Ramos (cell line): ENCODE measurements at regions not wholly inside any gene's neighbourhood (a gene's known extent, or its start where the extent isn't known, plus 50 kb on each side); places are given as distances from the start of the nearest gene placed in this dataset.
"Not testable (repeated sequence)": the region's sequence is repeated elsewhere in the genome, so short reads cannot be mapped to it uniquely, and the experiment has no call there.

Source experiments
- in situ Hi-C: fragments of 300-500 bp; cut with MboI; formaldehyde crosslinking; loops from one replicate; pipeline ENCODE4 v1.14.3; 2022; ENCODE audit warnings: low sequenced_read_pairs; ENCODE audit not compliant: unreplicated experiment

GRCh38 chr3:18989237-18989795, 159.0 kb upstream of the KCNH8 start:
- in situ Hi-C loops: no loop called here

- in situ Hi-C loops: no loop called here
Observed at GRCh38 chr3:18988614-18989229, 159.6 kb upstream of the KCNH8 start.

GRCh38 chr3:18987862-18988447, 160.4 kb upstream of the KCNH8 start:
- in situ Hi-C loops: no loop called here

GRCh38 chr3:18987070-18987469, 161.2 kb upstream of the KCNH8 start:
- in situ Hi-C loops: no loop called here

- in situ Hi-C loops: no loop called here
Observed at GRCh38 chr3:18982920-18983319, 165.4 kb upstream of the KCNH8 start.

- in situ Hi-C loops: not testable (repeated sequence)
Observed at GRCh38 chr3:18976102-18976501, 172.2 kb upstream of the KCNH8 start.

- in situ Hi-C loops: no loop called here
Observed at GRCh38 chr3:18968120-18968519, 180.2 kb upstream of the KCNH8 start.

- in situ Hi-C loops: no loop called here
Observed at GRCh38 chr3:18965781-18966180, 182.5 kb upstream of the KCNH8 start.

- in situ Hi-C loops: no loop called here
Observed at GRCh38 chr3:18964640-18965039, 183.7 kb upstream of the KCNH8 start.

- in situ Hi-C loops: no loop called here
Observed at GRCh38 chr3:18951333-18951732, 197.0 kb upstream of the KCNH8 start.

GRCh38 chr3:18946524-18946923, 201.8 kb upstream of the KCNH8 start:
- in situ Hi-C loops: no loop called here

GRCh38 chr3:18937574-18937973, 210.7 kb upstream of the KCNH8 start:
- in situ Hi-C loops: no loop called here

GRCh38 chr3:18919158-18919557, 229.2 kb upstream of the KCNH8 start:
- in situ Hi-C loops: no loop called here

- in situ Hi-C loops: no loop called here
Observed at GRCh38 chr3:18917923-18918322, 230.4 kb upstream of the KCNH8 start.

GRCh38 chr3:18902081-18902793, 246.1 kb upstream of the KCNH8 start:
- in situ Hi-C loops: no loop called here

GRCh38 chr3:18901571-18901970, 246.7 kb upstream of the KCNH8 start:
- in situ Hi-C loops: no loop called here

- in situ Hi-C loops: no loop called here
Observed at GRCh38 chr3:18900994-18901393, 247.3 kb upstream of the KCNH8 start.

GRCh38 chr3:18898911-18899310, 249.4 kb upstream of the KCNH8 start:
- in situ Hi-C loops: no loop called here

- in situ Hi-C loops: no loop called here
Observed at GRCh38 chr3:18892756-18893155, 255.6 kb upstream of the KCNH8 start.

GRCh38 chr3:18892047-18892446, 256.3 kb upstream of the KCNH8 start:
- in situ Hi-C loops: no loop called here

- in situ Hi-C loops: no loop called here
Observed at GRCh38 chr3:18891641-18892040, 256.7 kb upstream of the KCNH8 start.
